GM19438 (cell line): ENCODE measurements at regions not wholly inside any gene's neighbourhood (a gene's known extent, or its start where the extent isn't known, plus 50 kb on each side); places are given as distances from the start of the nearest gene placed in this dataset.
"Not testable (repeated sequence)": the region's sequence is repeated elsewhere in the genome, so short reads cannot be mapped to it uniquely, and the experiment has no call there.

ENCODE experiments used
- ATAC-seq: cut with Tn5 transposase; IDR thresholded peaks from one replicate; pipeline ENCODE4 v1.9.1; 2021; ENCODE audit warnings: low read depth; ENCODE audit not compliant: unreplicated experiment

DNA sequence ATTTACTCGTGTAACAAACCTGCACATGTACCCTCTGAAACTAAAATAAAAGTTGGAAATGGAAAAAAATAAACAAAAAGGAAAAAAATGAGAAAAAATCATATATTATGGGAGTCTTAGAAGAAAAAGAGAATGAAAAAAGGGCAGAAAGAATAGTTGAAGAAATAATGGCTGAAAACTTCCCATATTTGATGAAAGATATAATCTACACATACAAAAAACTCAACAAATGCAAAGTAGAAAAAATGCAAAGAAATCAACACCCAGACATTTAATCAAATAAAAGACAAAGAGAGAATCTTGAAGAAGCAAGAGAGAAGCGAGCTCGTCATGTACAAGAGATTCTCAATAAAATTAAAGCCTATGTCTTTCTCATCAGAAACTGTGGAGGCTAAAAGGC lies 73.8 kb downstream of the SLC25A46 start:
- ATAC-seq = no peak

GRCh38 chr5:110815916-110816605 lies 77.3 kb downstream of the SLC25A46 start:
- no peak for ATAC-seq

GRCh38 chr5:110817459-110817858 lies 78.7 kb downstream of the SLC25A46 start:
- ATAC-seq = no peak

- ATAC-seq = no peak
These were observed 84.8 kb downstream of the SLC25A46 start for GRCh38 chr5:110823571-110823970.

GRCh38 chr5:110824936-110825441 lies 86.2 kb downstream of the SLC25A46 start:
- no peak for ATAC-seq

DNA sequence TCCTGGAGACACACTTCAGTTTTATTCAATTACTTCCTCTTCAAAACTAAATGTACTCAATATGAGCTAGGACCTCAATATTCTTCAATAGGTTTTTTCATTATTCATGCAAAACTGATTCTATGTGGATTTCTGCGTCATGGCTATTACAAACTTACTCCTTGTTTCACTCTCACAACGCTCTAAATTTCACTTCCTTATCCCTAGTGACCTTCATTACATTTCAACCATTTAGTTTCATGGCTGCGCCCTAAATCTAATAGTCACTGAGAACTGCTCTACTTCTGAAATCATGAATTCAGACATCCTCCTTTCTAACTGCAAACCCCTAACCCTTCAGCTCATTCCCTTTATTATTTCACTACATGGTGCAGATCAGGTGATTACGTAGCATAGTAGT lies 93.9 kb downstream of the SLC25A46 start:
- ATAC-seq = no peak

DNA sequence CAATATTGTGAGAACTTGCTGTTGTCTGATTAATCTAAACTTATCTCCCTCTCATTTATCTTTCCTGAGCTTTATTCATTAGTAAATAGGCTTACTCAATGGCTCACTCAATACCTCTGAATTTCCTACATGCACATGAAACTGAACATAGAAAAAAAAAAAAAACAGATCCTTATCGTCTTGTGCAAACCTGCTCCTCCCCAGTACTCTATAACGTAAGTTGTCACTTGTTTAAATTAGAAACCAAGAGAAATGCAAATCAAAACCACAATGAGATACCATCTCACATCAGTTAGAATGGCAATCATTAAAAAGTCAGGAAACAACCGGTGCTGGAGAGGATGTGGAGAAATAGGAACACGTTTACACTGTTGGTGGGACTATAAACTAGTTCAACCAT lies 96.1 kb downstream of the SLC25A46 start:
- ATAC-seq = not testable (repeated sequence)

GRCh38 chr5:110836851-110837250 lies 98.0 kb downstream of the SLC25A46 start:
- ATAC-seq = no peak

GRCh38 chr5:110838357-110838756 lies 99.5 kb downstream of the SLC25A46 start:
- not testable (repeated sequence) for ATAC-seq

DNA sequence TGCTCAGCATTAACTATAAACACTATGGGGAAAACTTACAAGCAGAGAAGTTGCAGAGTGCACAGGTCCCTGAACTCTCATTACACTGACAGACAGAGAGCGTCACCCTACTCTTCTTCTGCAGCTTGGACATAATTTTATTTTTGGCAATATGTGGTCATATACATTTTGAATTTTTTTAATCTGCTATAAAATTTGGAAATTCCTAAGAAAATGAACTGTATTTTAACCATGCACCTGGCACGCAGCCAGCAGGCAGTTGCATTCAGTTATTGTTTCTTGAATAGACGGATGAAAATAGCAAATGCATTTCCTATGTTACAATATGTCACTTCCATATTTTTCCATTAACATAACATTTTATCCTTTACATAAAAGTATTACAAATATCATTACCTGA lies 100.2 kb downstream of the SLC25A46 start:
- no peak for ATAC-seq

DNA sequence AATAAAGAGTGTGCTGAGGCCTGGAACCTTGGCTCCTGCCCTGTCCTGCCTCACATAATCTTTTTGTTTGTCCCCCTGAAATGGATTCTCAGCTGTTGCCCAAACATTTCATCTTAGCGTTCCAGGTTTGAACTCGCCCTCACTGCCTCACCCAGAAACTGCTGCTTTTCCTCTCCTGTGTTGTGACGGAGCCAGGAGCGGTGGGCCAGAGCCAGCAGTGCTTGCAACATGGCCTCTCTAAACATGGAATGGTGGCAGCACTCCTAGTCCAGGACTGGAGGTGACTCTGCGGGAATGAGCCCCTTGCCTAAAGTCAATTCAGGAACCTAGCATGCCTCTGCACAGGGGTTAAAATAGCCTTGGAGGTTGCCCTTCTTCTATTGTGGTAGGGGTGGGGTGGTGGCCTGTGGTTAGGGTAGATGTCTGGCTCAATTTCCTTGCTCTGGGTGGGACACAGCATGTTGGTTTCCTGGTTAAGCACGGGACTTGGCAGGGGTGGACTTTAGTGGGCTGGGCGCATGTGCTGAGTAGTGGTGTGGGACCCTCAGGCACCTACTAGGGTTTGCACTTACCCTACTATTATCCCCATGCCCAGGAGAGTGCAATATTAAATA lies 101.6 kb downstream of the SLC25A46 start:
- no peak for ATAC-seq

DNA sequence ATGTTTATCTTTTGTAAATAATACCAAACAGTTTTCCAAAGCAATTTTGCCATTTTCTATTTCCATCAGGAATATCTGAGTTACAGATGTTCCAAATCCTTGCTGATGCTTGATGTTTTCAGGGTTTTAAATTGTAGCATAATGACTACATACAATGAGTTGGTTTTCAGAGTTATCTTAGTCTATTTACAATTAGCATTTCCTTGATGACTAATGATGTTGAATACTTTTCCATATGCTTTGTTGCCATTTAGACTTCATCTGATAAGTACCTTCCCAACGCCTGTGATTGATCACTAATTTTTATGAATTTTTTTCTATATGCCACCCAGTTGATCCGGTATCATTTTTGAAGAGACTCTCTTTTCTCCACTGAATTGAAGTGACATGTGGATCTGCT lies 102.3 kb downstream of the SLC25A46 start:
- ATAC-seq = no peak

DNA sequence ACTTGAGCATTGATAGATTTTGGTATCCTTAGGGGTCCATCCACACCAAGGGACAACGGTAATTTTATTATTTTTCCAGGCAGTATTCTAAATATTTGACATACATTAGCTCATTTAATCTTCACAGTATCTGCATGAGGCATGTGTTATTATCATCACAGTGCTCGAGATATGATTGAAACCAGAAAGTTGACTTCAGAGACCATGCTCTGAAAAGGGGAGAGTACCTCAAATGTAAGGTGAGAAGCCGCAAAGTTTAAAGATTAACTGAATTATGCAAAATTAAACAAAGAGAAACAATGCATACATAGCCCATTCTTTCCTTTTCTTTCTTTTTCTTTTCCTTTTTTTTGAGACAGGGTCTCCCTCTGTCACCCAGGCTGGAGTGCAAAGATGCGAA lies 104.1 kb downstream of the SLC25A46 start:
- no peak for ATAC-seq

GRCh38 chr5:110844251-110844650 lies 105.4 kb downstream of the SLC25A46 start:
- ATAC-seq = no peak

- ATAC-seq = no peak
These were observed 107.7 kb downstream of the SLC25A46 start for GRCh38 chr5:110846398-110847001.

GRCh38 chr5:110851357-110851756 lies 112.5 kb downstream of the SLC25A46 start:
- no peak for ATAC-seq

DNA sequence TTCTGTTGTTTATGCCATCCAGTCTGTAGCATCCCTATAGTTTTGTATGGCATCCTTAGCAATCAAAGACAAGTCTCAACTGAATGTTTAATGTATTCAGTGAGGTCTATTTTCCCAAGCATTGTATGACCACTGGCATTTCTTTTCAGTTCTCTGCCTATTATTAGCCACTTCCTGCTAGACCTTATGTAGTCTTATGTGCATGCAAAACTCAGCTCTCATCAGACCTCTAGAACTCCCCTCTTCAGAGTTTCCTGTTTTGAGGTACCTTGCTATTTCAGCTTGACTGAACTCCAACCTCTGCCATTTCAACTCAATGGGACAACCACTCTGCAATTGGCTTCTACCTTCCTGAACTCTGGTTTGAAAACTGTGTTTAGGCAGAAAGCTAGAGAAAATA lies 113.2 kb downstream of the SLC25A46 start:
- ATAC-seq = peak; percentile 96

DNA sequence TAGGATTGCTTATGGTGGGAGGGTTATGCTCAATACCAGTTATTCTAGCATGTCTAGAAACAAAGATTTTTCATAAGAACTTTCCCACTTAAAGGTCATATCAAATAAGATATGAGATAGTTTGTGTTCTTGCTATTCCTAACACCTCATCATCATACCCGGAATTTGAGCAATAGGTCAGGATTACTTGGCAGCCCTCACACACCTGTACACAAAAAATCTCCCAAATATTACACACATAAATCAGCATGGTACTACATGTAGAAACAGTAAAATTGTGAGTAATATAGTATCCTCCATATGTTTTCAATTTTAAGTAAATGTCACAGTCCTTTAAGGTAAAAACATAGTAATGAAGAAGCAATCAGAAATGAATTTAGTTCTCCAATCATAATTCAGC lies 113.7 kb downstream of the SLC25A46 start:
- ATAC-seq = no peak

DNA sequence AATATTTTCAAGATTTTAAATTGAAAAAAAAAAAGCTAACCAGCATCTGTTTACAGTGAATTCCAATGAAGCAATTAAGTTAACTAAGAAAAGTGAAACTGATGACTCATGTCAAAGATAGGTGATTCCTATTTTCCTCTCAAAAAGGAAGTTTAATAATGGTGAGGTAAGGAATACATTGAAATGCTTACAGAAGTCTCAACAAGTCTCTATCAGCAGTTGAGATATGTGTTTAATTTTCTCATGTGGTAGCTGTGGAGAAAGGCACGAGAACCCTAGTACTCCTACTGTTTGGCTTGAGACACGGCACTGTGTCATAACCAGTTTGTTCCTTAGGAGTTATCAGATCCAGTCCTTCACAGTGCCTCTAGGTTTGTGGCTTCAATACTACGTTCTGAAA lies 114.5 kb downstream of the SLC25A46 start:
- ATAC-seq = no peak

- no peak for ATAC-seq
These were observed 115.4 kb downstream of the SLC25A46 start for GRCh38 chr5:110854200-110854599.

GRCh38 chr5:110855961-110856360 lies 117.2 kb downstream of the SLC25A46 start:
- ATAC-seq = no peak
